VCaP (cell line): ENCODE measurements at regions not wholly inside any gene's neighbourhood (a gene's known extent, or its start where the extent isn't known, plus 50 kb on each side); places are given as distances from the start of the nearest gene placed in this dataset.
"Not testable (repeated sequence)": the region's sequence is repeated elsewhere in the genome, so short reads cannot be mapped to it uniquely, and the experiment has no call there.

Source experiments
- H3K27ac ChIP-seq: fragments of 450-650 bp; 2 replicates; pipeline ENCODE4 v1.5.1; 2017
- CTCF ChIP-seq: fragments of 450-650 bp; conservative IDR thresholded peaks from 2 replicates; pipeline ENCODE4 v1.5.1; 2017; ENCODE audit warnings: mild to moderate bottlenecking, moderate library complexity

- no peak overlapping the region for H3K27ac ChIP-seq
- TF ChIP-seq CTCF = no peak
Observed at GRCh38 chr21:18117176-18117575, 127.5 kb upstream of the CHODL start.

GRCh38 chr21:18114810-18115209 is 129.8 kb upstream of the CHODL start:
- TF ChIP-seq CTCF = no peak

GRCh38 chr21:18104802-18105201 is 139.8 kb upstream of the CHODL start:
- TF ChIP-seq CTCF = no peak
- no peak overlapping the region for H3K27ac ChIP-seq

More at GRCh38 chr21:18114810-18115209, 129.8 kb upstream of the CHODL start:
- no peak overlapping the region for H3K27ac ChIP-seq

- not testable (repeated sequence) for H3K27ac ChIP-seq
Observed at GRCh38 chr21:18096413-18096812, 148.2 kb upstream of the CHODL start.

GRCh38 chr21:18089786-18090185 is 154.8 kb upstream of the CHODL start:
- peak overlapping the region; percentile 80 for H3K27ac ChIP-seq
- TF ChIP-seq CTCF = no peak

GRCh38 chr21:18070392-18070791 is 174.2 kb upstream of the CHODL start:
- TF ChIP-seq CTCF = no peak

GRCh38 chr21:18069875-18070274 is 174.8 kb upstream of the CHODL start:
- peak overlapping the region; percentile 34; the same call in 1 of the 2 replicates for H3K27ac ChIP-seq
- no peak for TF ChIP-seq CTCF

More at GRCh38 chr21:18070392-18070791, 174.2 kb upstream of the CHODL start:
- H3K27ac ChIP-seq = peak overlapping the region; percentile 34; the same call in 1 of the 2 replicates

- no peak overlapping the region for H3K27ac ChIP-seq
- TF ChIP-seq CTCF = no peak
Observed at GRCh38 chr21:18060402-18060801, 184.2 kb upstream of the CHODL start.
